H1 (cell line): ENCODE measurements at regions not wholly inside any gene's neighbourhood (a gene's known extent, or its start where the extent isn't known, plus 50 kb on each side); places are given as distances from the start of the nearest gene placed in this dataset.

Experiments
- ASH2L ChIP-seq: fragments of 200-600, 300-600 bp; sonication (generic); IDR thresholded peaks from one replicate; pipeline ENCODE4 v1.7.1; 2017; ENCODE audit warnings: low read length
- CHD2 ChIP-seq: IDR thresholded peaks from 2 replicates; pipeline ENCODE4 v1.6.1; 2012; ENCODE audit warnings: low read length, improper control_type of control experiment
- CHD7 ChIP-seq: fragments of 300-600 bp; sonication (generic); IDR thresholded peaks from 2 replicates; pipeline ENCODE4 v1.7.1; 2012; ENCODE audit warnings: low read length, moderate library complexity, mild to moderate bottlenecking, inconsistent platforms; ENCODE audit not compliant: insufficient replicate concordance
- E2F6 ChIP-seq: IDR thresholded peaks from 2 replicates; pipeline ENCODE4 v1.6.1; 2012; ENCODE audit warnings: inconsistent platforms
- JUND ChIP-seq: IDR thresholded peaks from 2 replicates; pipeline ENCODE4 v1.6.1; 2011; ENCODE audit warnings: mild to moderate bottlenecking, improper control_type of control experiment, low read length
- KDM5A ChIP-seq: fragments of 200-600 bp; IDR thresholded peaks from 2 replicates; pipeline ENCODE4 v1.7.1; 2012; ENCODE audit warnings: mild to moderate bottlenecking, low read length, inconsistent platforms, mixed read lengths
- MAFK ChIP-seq: IDR thresholded peaks from 2 replicates; pipeline ENCODE4 v1.6.1; 2012; ENCODE audit warnings: low read depth, mild to moderate bottlenecking, improper control_type of control experiment, low read length
- SIN3A ChIP-seq, 2 experiments: IDR thresholded peaks in 1 of 2; conservative IDR thresholded peaks in 1 of 2; 2 replicates each; pipeline ENCODE4 v1.6.1; 2011 to 2012; ENCODE audit warnings: low read length in 2 of 2, improper control_type of control experiment in 1 of 2, low read depth in 1 of 2, mild to moderate bottlenecking in 1 of 2
- ZNF274 ChIP-seq: IDR thresholded peaks from 2 replicates; pipeline ENCODE4 v1.7.0; 2012; ENCODE audit warnings: low read length, borderline replicate concordance; ENCODE audit errors: extremely low read depth

GRCh38 chr4:138887741-138888140, 127.8 kb upstream of the NOCT start (continued):
- TF ChIP-seq CHD7, result no peak
- no peak for TF ChIP-seq SIN3A (conservative IDR thresholded peaks at IDR 0.05 in 1 of 2, IDR thresholded peaks at IDR 0.05 in 1 of 2; ENCODE audit: low read depth in 1 of 2, low read length in 2 of 2)
- no peak for TF ChIP-seq MAFK
- TF ChIP-seq ZNF274, result no peak
- TF ChIP-seq CHD2, result no peak
- TF ChIP-seq JUND, result no peak
- TF ChIP-seq KDM5A, result no peak
- no peak for TF ChIP-seq E2F6
- no peak for TF ChIP-seq ASH2L
